GM18873 (cell line): ENCODE measurements at regions not wholly inside any gene's neighbourhood (a gene's known extent, or its start where the extent isn't known, plus 50 kb on each side); places are given as distances from the start of the nearest gene placed in this dataset.

Experiments used
- ATAC-seq: cut with Tn5 transposase; IDR thresholded peaks from one replicate; pipeline ENCODE4 v1.9.1; 2021; ENCODE audit warnings: mild to moderate bottlenecking, moderate library complexity, moderate number of reproducible peaks; ENCODE audit not compliant: unreplicated experiment, low FRiP score

DNA sequence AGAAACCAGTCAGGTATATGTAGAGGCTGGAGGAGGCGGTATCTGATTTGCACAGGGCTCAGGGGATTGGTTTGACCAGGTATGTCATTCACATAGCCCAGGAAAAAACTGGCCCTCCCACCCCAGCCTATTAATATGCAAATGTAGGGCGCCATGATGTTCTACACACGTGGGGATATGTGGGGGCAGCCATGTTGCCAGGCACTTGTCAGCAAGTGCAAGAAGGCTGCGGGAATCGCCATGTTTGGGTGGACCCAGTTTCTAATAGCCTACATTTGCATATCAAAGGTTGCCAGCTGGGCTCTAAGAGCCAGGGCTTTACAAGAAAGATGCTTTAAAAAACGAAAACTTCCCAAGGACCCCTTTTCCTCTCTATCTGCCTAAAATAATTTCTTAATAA lies 335.1 kb downstream of the SMARCA1 start:
- no peak for ATAC-seq

GRCh38 chrX:129176710-129177109 lies 346.6 kb downstream of the SMARCA1 start:
- ATAC-seq = no peak

DNA sequence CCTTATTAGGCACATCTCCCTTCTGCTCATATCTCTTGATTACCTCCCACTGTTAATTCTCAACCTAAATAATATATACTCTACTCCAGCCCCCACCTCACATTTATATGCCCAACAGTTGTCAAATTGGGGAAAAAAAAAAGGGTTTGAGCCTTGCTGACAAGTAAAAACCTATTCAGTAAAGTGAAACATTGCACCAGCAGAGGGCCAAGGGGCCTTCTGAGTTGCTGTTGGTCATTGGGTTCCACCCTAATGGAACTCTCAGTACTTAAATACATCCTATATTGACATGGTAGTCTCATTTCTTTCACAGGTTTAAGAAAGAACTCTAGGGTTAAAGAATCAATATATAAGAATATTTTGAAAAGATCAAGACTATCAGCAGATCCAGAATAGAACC lies 362.2 kb downstream of the SMARCA1 start:
- no peak for ATAC-seq

GRCh38 chrX:129158505-129158904 lies 364.8 kb downstream of the SMARCA1 start:
- ATAC-seq = no peak

- no peak for ATAC-seq
Measured at GRCh38 chrX:129145840-129146272, 377.4 kb downstream of the SMARCA1 start.

GRCh38 chrX:129145385-129145784 lies 377.9 kb downstream of the SMARCA1 start:
- no peak for ATAC-seq

GRCh38 chrX:129144172-129145038 lies 378.9 kb downstream of the SMARCA1 start:
- no peak for ATAC-seq

DNA sequence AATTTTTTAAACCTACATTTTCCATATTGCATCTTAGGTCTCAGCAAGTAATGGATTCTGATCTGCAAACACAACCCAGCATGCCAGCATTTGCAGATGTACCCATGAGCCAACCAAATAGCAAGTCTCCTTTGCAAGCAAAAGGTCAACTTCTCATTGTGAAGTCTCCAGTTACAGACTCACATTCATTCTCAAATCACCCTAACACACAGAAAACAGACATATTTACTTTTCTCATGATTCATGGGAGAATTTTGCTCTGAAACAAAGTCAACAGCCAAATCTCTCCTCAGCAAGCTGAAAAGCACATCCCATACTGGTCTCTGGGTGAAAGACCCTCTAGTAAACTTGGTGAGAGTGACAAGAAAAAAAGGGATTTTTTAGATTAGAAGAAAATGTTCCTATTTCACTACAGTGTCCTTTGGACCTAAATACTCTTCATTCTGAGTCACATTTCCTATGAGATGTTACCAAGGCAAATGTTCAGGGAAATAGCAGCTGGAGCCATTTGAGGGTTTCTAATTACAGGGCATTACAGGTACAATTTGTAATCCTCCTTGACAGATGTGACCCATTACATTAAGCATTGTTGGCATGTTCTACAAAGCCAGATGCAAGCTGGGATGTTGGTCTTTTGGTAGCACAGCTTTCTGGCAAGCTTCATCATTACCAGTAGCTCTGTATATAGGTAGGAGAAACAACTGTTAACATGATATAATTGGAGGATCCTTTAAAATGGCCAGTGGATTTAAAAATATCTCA lies 383.3 kb downstream of the SMARCA1 start:
- ATAC-seq = no peak

- ATAC-seq = no peak
Measured at GRCh38 chrX:129125122-129125914, 398.0 kb downstream of the SMARCA1 start.

- ATAC-seq = no peak
Measured at GRCh38 chrX:129123795-129124194, 399.5 kb downstream of the SMARCA1 start.

DNA sequence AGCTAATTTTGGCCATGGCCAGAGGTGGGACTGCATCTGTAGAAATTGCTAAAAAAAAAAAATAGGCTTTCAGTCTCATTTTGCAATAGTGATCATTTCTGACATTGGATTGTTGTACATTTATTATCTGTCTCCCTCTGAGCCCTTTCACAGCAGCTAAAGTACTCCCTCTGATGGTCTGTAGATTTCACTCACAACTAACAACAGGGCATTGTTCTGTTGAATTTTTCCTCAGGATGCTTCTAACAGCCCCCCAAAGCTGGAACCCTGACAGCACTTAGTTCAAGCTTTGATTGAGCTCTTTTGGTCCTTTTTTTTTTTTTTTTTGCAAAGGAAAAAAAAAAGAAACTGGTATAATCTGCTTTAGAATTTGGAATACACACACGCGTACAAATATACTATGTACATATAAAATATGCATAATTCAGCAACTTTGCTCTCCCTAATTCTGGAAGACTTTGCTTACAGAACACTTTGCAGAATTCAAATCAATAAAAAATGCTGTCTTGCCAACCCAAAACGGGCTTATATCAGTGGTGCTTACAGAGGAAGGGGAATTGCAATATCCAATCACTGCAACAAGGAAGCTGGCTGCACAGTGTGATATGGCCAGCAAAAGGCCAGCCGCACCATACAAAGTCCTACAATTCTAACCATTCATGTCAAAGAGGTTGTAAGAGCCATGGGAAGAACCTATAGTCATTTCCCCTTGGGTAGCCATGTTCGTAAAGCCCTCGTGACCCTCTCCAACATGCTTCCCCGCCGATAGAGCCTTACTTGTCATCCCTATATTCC lies 406.4 kb downstream of the SMARCA1 start:
- no peak for ATAC-seq

- ATAC-seq = no peak
Measured at GRCh38 chrX:129115935-129116334, 407.4 kb downstream of the SMARCA1 start.

DNA sequence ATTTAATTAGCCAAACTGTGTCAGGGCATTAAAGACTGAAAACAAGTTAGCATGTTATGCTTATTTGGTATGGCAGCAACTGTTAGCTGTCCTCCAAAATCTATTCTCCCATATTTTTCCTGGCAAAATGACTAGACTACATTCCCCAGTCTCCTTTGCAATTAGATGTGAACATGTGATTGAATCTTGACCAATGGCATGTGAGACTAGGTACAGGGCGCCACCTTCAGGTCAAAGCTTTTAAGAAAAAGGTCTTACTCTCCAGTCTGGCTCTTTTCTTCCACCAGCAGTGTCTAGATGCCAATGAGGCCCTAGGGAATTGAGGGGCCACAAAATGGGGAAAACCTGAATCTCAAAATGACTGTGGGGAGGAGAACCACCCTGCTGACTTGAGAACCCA lies 408.2 kb downstream of the SMARCA1 start:
- no peak for ATAC-seq

GRCh38 chrX:129111081-129111798 lies 412.1 kb downstream of the SMARCA1 start:
- ATAC-seq = no peak

DNA sequence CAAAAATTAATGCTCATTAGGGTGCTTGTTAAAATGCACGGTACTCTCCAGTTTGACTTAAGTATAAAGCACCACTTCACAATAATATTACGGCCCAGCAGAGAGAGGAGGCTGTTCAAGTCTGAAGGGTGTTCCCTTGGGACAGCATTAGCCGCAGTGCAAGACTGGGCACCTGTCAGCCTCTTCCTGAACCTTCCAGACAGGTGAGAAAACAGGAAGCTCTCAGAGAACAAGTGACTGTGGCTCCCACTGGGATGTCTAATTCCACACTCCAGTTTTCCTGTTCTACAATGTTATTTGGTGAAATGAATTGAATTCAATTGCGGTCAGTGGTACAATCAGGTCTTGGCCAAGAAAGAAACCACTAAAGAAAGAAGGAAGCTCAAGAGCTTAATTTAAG lies 414.4 kb downstream of the SMARCA1 start:
- no peak for ATAC-seq

DNA sequence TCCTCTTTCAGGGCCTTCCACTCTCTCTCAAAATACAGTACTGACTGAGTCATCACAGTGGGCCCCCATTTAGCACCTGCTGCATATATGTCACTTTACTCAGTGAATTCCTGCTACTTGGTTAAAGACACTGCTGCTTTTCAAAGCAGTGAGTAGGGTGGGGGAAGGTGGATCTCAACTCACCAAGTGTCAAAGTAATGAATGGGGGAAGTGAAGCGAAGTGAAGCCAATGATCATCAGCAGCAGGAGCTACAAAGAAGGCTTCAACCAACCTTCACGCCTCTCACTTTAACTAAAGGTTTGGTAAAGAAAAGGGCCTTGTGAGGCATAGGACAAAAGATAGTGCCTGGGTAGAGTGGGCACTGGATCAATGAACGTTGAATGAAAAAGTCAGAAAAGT lies 424.1 kb downstream of the SMARCA1 start:
- ATAC-seq = no peak

- no peak for ATAC-seq
Measured at GRCh38 chrX:129097668-129098067, 425.6 kb downstream of the SMARCA1 start.

GRCh38 chrX:129093706-129094105 lies 429.6 kb downstream of the SMARCA1 start:
- no peak for ATAC-seq

DNA sequence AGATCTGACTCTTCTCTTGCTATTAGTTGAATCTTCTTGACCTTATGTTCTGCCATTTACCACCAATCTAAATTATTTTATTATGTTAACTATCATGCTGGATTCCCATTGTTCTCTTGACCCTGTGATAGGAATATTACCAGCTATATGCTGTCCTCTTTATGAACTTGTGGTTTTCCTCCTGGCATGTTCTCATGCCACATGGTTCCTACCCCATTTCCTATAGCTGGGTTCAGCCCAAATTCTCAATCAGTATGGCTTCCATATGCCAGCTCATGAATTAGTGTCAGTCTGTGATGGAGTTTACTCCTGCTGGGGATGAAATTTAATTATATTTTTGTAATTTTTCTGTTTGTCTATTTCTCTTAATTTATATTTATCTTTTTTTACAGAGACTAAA lies 430.5 kb downstream of the SMARCA1 start:
- no peak for ATAC-seq
